ENCODE measurements at regions not wholly inside any gene's neighbourhood (a gene's known extent, or its start where the extent isn't known, plus 50 kb on each side); places are given as distances from the start of the nearest gene placed in this dataset.

DNA sequence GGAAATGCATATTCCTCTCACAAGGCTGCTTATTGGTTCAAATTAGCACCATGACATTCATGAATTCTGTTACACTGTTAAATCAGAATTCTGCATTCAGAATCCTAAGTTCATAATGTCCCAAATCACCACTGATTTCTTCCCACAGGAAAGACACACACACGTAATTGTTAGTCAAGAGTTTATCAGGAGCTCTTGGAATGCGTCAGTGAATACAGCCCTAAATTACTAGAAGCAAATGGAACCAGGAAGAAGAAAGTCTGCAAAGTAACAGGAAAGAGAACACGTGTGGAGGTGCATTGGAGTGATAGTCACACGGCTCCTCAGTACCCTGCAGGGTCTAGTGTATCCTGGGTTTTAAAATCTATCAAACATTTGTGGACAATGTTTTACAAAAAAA is 110.2 kb downstream of the ANXA2R start:
- H3K27ac Mint-ChIP-seq (ENCODE audit: unreplicated experiment), result no peak overlapping the region
- no peak for DNase-seq (ENCODE audit: low spot score)
- peaks cover 12% of the 10 kb centered on the region for H3K27me3 Mint-ChIP-seq (ENCODE audit: low read depth)
- H3K4me1 Mint-ChIP-seq (ENCODE audit: low read depth), result no peaks in the 10 kb centered on the region
- TF ChIP-seq, protein P1, sequence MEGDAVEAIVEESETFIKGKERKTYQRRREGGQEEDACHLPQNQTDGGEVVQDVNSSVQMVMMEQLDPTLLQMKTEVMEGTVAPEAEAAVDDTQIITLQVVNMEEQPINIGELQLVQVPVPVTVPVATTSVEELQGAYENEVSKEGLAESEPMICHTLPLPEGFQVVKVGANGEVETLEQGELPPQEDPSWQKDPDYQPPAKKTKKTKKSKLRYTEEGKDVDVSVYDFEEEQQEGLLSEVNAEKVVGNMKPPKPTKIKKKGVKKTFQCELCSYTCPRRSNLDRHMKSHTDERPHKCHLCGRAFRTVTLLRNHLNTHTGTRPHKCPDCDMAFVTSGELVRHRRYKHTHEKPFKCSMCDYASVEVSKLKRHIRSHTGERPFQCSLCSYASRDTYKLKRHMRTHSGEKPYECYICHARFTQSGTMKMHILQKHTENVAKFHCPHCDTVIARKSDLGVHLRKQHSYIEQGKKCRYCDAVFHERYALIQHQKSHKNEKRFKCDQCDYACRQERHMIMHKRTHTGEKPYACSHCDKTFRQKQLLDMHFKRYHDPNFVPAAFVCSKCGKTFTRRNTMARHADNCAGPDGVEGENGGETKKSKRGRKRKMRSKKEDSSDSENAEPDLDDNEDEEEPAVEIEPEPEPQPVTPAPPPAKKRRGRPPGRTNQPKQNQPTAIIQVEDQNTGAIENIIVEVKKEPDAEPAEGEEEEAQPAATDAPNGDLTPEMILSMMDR (IDR thresholded peaks at IDR 0.05), result no peak
- peaks cover 17% of the 10 kb centered on the region for H3K9me3 Mint-ChIP-seq (ENCODE audit: low read depth)
- peaks cover 7% of the 10 kb centered on the region for H3K36me3 Mint-ChIP-seq (ENCODE audit: low read depth)
- H3K4me3 Mint-ChIP-seq (ENCODE audit: unreplicated experiment), result no peak overlapping the region

DNA sequence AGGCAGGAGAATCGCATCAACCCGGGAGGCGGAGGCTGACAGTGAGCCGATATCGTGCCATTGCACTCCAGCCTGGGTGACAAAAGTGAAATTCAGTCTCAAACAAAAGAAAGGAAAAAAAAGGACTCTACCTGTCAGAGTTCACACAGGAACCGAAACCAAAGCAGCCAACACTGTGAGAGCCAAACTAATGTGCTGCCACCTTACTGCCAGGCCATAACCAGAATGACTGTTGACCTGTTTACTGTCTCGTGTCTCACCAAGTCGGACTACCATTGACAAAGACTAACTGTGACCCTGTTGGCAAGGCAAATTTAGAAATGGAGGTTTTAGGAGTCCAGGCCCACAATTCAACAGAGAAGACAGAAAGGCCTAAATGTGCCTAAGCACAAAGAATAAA is 112.4 kb downstream of the ANXA2R start:
- H3K27me3 Mint-ChIP-seq (ENCODE audit: low read depth), result peaks cover 4% of the 10 kb centered on the region
- TF ChIP-seq, protein P1 (IDR thresholded peaks at IDR 0.05), result no peak
- no peak overlapping the region for H3K27ac Mint-ChIP-seq (ENCODE audit: unreplicated experiment)
- no peak for DNase-seq (ENCODE audit: low spot score)
- H3K4me3 Mint-ChIP-seq (ENCODE audit: unreplicated experiment), result no peak overlapping the region
- H3K4me1 Mint-ChIP-seq (ENCODE audit: low read depth), result no peaks in the 10 kb centered on the region
- peaks cover 6% of the 10 kb centered on the region for H3K36me3 Mint-ChIP-seq (ENCODE audit: low read depth)
- peaks cover 7% of the 10 kb centered on the region for H3K9me3 Mint-ChIP-seq (ENCODE audit: low read depth)

DNA sequence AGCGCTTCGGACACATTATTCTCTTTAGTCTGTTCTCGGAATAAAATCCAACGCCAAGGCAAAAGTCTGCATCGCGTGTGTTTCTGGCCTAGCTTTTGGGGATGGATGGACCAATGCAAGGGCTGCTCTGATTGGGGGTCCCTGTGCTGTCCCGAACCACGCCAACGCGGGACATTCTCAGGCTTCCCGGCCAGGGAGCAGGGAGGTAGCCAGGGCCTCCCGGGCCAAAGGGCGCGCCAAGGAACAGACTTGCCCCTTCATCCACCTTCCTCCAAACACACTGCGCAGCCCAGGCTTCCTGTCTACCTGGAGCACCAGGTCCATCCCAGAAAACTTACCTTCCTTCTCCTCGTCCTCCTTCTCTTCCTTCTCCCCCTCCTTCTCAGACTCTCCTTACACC is 113.0 kb upstream of the SELENOP start:
- DNase-seq (ENCODE audit: low spot score), result no peak
- Mint-ChIP-seq H3K36me3 (ENCODE audit: low read depth) (peaks cover 3% of the 10 kb centered on the region), H3K4me3 (ENCODE audit: unreplicated experiment) (no peak overlapping the region), H3K27me3 (ENCODE audit: low read depth) (peaks cover 3% of the 10 kb centered on the region), H3K9me3 (ENCODE audit: low read depth) (no peaks in the 10 kb centered on the region), H3K4me1 (ENCODE audit: low read depth) (no peaks in the 10 kb centered on the region), H3K27ac (ENCODE audit: unreplicated experiment) (no peak overlapping the region)
- TF ChIP-seq, protein P1 (IDR thresholded peaks at IDR 0.05), result no peak

DNA sequence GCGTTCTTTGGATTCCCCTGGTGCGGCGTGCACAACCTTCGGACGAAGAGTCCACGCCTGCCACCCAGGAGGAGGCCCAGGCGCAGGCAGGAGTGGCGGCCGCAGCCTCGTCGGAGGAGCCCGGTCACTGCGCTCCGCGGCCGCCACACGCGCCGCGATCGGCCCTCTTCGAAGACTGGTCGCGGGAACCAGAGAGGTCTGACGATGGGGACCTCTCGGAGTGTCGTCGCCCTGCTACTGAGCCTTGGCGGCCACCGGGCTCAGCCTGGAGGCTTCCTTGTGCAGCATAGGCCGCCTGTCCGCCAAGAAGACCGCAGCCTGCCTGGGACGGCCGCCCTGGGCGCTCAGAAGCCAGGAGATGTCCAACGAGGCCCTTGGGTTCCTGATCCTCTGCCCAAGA is 112.5 kb upstream of the SELENOP start:
- no peak overlapping the region for H3K27ac Mint-ChIP-seq (ENCODE audit: unreplicated experiment)

DNA sequence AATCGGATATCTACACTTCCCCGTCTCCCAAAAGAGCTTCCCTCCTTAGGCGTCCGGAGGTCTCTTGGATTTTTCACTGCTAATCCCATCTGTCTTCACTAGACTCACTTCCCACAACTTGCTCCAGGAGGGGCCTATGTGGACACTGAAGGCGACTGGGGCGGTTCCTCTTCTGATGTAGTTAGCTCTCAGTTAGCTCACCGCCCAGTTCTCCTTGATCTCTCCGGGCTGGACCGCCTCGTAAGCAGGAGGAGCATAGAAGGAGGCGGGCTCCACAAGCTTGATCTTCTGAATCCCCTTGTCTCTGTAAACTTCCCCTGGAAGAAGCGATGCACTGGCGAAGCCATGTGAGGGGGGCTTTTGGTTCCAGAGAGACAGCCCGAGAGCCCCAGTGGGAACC is 112.0 kb upstream of the SELENOP start:
- Mint-ChIP-seq H3K9me3 (ENCODE audit: low read depth) (no peaks in the 10 kb centered on the region), H3K36me3 (ENCODE audit: low read depth) (peaks cover 3% of the 10 kb centered on the region), H3K27ac (ENCODE audit: unreplicated experiment) (no peak overlapping the region), H3K4me1 (ENCODE audit: low read depth) (no peaks in the 10 kb centered on the region), H3K27me3 (ENCODE audit: low read depth) (peaks cover 3% of the 10 kb centered on the region), H3K4me3 (ENCODE audit: unreplicated experiment) (no peak overlapping the region)
- TF ChIP-seq, protein P1 (IDR thresholded peaks at IDR 0.05), result no peak
- no peak for DNase-seq (ENCODE audit: low spot score)

More for the DNA sequence above, 112.5 kb upstream of the SELENOP start:
- Mint-ChIP-seq H3K27me3 (ENCODE audit: low read depth) (peaks cover 3% of the 10 kb centered on the region), H3K36me3 (ENCODE audit: low read depth) (peaks cover 3% of the 10 kb centered on the region), H3K9me3 (ENCODE audit: low read depth) (no peaks in the 10 kb centered on the region), H3K4me1 (ENCODE audit: low read depth) (no peaks in the 10 kb centered on the region), H3K4me3 (ENCODE audit: unreplicated experiment) (no peak overlapping the region)
- DNase-seq (ENCODE audit: low spot score), result no peak
- TF ChIP-seq, protein P1 (IDR thresholded peaks at IDR 0.05), result no peak
